ENCODE measurements at regions not wholly inside any gene's neighbourhood (a gene's known extent, or its start where the extent isn't known, plus 50 kb on each side); places are given as distances from the start of the nearest gene placed in this dataset.
"Not testable (repeated sequence)": the region's sequence is repeated elsewhere in the genome, so short reads cannot be mapped to it uniquely, and the experiment has no call there.

DNA sequence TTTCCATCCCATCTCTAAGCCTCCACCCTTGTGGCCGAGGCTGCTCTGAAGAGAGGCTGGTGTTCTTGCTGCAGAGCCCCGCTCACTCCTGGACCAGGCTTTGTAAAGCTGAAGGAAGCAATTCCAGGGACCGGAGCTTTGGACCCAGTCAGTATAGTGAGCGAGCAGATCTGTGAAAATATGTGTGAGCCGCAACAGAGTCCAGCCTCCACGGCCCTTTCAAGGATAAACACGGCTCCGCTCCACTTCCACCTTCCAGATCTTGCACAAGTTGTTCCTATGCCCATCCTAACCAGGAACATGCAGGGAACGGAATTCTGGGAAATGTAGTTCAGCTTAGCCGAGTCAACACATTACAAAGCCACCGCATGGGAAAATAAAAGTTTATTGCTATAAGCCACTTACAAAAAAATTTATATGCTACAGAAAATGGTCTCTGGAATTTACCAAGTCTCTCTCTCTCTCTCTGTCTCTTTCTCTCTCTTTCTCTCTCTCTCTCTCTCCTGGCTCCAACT is 151.7 kb upstream of the ZNF521 start:
- in situ Hi-C loops (cut with HindIII; ENCODE audit: low pct_unique_long_range_greater_than_20kb, low sequenced_read_pairs), result no loop called here
- DNase-seq (ENCODE audit: low read depth, low spot score), result peak; percentile 60

DNA sequence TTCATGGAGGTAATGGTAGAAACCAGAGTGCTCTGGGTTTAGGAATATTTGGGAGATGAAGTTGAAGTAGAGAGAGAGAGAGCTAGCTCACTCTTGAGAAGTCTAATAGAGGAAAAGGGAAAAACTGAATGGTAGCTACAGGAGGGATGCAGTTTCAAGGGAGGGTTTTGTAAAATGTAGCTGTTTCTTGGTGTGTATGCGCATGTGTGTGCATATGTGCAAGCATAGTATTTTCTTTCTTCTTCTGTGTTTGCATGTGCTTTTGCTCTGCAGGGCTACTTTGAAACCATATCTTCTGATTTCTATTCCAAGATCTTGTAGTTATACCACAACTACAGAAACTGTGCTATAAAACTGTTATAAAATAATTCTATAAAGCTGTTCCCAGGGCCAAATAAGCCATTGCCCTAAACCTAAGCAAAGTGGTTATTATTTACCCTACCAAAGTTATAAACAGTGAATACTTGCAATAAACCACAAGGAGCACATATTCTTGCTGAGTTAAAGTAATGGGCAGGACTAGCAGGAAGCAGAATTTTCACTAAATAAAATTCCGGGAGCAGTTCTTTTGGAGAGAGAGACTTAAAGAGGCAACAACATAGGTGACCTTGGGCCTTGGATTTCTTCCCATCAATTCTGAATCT is 145.3 kb upstream of the ZNF521 start:
- no peak for DNase-seq (ENCODE audit: low read depth, low spot score)
- in situ Hi-C loops (cut with HindIII; ENCODE audit: low pct_unique_long_range_greater_than_20kb, low sequenced_read_pairs), result no loop called here

DNA sequence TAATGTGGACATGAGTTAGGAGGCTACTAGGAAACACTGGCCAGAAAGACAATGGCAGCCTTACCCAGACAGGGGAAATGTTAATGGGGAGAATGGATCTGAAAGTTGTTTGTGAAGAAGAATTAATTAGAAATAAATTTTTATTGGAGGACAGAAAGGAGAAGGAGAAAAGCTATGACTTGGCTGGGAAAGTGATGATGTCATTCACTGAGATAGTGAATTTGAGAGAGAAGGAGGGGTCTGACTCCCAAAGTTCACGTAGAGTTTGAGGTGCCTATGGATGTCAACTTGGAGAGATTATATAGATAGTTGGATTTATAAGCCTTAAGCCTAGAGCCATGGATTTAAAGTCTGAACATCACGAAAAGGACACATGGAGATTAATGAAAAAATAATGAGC is 144.6 kb upstream of the ZNF521 start:
- in situ Hi-C loops (cut with HindIII; ENCODE audit: low pct_unique_long_range_greater_than_20kb, low sequenced_read_pairs), result no loop called here
- DNase-seq (ENCODE audit: low read depth, low spot score), result no peak

DNA sequence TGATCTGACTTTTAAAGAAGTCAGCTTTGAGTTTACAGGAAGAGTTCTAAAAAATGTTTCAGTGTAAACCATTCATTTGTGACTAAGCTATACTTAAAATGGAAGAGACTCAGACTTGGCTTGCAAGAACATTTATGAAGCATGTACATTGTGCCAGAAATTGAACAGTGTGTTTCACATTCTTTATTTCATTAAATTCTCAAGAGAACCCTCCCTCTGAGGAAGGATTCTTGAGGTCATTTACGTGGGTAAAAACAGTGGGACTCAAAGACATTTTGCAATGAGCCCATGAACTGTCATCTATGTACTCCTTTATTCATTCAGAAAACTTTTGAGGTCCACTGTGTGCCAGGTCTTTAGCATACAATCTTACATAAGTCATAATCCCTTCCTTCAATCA is 143.6 kb upstream of the ZNF521 start:
- no peak for DNase-seq (ENCODE audit: low read depth, low spot score)
- in situ Hi-C loops (cut with HindIII; ENCODE audit: low pct_unique_long_range_greater_than_20kb, low sequenced_read_pairs), result no loop called here

DNA sequence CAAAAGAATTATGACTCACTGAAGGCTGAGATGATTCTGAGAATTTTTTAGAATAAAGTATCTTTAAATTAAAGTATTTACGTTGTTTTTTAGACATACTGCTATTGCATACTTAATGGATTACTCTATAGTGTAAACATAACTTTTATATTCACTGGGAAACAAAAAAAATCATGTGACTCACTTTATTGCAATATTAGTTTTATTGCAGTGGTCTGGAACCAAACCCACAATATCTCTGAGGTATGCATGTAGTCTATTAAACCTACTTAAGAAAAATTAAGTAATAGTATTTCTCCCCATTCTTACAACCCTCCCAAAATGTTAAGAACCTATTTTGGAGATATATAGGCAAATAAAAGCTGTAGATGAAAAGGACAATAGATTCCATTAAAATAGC is 142.9 kb upstream of the ZNF521 start:
- no peak for DNase-seq (ENCODE audit: low read depth, low spot score)
- in situ Hi-C loops (cut with HindIII; ENCODE audit: low pct_unique_long_range_greater_than_20kb, low sequenced_read_pairs), result no loop called here

DNA sequence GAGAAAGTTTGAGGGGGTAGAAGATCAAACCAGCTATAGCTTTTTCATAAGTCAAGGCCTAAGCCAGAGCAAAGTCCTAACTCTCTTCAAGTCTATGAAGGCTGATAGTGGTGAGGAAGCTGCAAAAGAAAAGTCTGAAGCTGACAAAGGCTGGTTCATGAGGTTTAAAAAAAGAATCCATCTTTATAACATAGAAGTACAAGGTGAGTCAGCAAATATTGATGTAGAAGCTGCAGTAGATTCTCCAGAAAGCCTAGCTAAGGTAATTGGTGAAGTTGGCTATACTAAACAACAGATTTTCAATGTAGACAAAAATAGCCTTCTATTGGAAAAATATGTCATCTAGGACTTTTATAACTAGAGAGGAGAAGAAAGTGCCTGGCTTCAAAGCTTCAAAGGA is 141.4 kb upstream of the ZNF521 start:
- no peak for DNase-seq (ENCODE audit: low read depth, low spot score)
- in situ Hi-C loops (cut with HindIII; ENCODE audit: low pct_unique_long_range_greater_than_20kb, low sequenced_read_pairs), result no loop called here

DNA sequence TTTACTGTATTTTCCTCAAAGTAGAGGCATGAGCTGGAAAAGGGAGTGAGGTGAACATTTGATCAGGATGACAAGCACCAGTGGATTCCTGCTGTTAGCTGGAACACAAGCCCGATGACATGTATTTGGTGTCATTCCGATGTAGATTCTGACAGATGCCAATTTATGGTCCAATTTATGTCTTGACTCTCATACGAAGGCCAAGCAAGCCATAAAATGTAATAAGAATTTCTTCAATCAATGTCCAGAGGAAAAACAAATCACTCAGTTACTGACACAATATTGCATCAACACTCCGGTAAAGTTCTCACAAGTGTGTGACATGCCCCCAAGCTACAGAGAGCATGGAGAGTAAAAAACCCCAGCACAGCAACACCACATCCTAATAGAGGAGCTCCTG is 138.3 kb upstream of the ZNF521 start:
- in situ Hi-C loops (cut with HindIII; ENCODE audit: low pct_unique_long_range_greater_than_20kb, low sequenced_read_pairs), result no loop called here
- DNase-seq (ENCODE audit: low read depth, low spot score), result no peak

DNA sequence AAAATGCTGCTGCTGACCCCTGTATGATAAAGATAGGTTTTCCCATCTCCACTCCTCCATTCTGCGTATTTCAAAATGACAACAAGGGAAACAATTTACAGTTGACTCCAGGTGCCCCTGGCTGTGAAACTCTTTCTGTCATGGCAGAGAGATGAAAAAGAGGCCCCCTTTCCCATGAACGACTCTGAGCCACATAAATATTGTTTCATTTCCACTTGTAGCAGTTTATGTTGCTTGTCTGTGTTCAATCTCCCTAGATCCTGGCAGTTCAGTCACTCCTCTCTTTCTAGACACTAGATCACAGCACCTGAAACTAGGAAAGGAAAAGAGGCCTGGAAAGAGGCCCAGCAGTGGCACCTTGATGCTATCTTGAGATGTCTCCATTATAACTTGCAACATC is 121.0 kb upstream of the ZNF521 start:
- DNase-seq (ENCODE audit: low read depth, low spot score), result no peak
- in situ Hi-C loops (cut with HindIII; ENCODE audit: low pct_unique_long_range_greater_than_20kb, low sequenced_read_pairs), result no loop called here

DNA sequence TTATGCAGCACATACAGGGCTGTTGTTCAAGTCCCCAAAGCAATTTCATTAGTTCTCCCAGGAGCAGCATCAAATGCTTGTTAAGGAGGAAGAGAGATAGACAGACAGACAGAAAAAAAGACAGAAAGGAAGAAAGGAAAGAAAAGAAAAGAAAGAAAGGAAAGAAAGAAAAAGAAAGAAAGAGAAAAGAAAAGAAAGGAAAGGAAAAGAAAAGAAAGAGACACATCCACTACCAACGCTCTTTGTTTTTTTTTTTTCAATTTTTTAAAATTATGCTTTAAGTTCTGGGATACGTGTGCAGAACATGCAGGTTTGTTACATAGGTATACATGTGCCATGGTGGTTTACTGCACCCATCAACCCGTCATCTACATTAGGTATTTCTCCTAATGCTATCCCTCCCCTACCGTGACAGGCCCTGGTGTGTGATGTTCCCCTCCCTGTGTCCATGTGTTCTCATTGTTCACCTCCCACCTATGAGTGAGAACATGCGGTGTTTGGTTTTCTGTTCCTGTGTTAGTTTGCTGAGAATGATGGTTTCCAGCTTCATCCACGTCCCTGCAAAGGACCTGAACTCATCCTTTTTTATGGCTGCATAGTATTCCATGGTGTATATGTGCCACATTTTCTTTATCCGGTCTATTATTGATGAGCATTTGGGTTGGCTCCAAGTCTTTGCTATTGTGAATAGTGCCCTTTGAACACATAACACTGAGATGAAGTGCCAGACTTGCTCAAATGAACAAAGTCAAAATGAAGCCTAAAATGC is 119.0 kb upstream of the ZNF521 start:
- in situ Hi-C loops (cut with HindIII; ENCODE audit: low pct_unique_long_range_greater_than_20kb, low sequenced_read_pairs); DNase-seq (ENCODE audit: low read depth, low spot score): not testable (repeated sequence)

DNA sequence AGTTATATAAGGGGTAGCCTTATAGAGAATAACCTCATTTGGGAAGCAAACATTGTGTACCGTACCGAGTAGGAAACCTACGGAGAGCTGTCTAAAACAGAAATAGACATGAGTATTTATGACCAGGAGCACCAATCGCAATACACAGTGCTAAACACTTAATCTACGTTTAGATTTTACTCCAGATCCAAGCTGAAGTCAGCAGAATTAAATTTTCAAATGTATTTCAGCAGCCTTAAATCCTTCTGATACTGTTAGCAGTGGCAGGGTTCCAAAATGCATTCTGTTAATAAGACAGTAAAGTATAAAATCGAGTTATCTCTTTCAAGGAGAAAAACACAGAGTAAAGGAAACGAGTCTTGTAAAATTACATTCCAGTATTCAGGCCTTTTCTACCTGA is 118.1 kb upstream of the ZNF521 start:
- DNase-seq (ENCODE audit: low read depth, low spot score), result no peak
- in situ Hi-C loops (cut with HindIII; ENCODE audit: low pct_unique_long_range_greater_than_20kb, low sequenced_read_pairs), result no loop called here

DNA sequence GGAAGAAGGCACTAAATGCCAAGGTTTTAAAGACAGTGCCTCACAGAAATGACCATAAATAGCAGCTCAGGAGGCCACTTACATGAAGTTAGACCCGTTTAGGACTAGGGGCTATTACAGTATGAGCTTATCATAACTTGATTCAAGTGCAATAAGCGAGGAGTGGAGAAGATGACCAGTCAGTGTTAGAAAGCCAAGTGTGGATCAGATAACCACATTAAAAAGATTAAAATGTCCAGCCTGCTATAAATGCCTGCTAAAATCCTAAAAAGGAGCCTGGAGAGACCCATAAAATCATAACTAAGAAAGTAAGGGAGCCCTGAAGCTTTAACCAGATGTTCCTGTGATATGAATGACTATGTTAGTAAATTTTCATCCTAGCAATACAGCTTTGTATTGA is 117.5 kb upstream of the ZNF521 start:
- no peak for DNase-seq (ENCODE audit: low read depth, low spot score)
- in situ Hi-C loops (cut with HindIII; ENCODE audit: low pct_unique_long_range_greater_than_20kb, low sequenced_read_pairs), result no loop called here

DNA sequence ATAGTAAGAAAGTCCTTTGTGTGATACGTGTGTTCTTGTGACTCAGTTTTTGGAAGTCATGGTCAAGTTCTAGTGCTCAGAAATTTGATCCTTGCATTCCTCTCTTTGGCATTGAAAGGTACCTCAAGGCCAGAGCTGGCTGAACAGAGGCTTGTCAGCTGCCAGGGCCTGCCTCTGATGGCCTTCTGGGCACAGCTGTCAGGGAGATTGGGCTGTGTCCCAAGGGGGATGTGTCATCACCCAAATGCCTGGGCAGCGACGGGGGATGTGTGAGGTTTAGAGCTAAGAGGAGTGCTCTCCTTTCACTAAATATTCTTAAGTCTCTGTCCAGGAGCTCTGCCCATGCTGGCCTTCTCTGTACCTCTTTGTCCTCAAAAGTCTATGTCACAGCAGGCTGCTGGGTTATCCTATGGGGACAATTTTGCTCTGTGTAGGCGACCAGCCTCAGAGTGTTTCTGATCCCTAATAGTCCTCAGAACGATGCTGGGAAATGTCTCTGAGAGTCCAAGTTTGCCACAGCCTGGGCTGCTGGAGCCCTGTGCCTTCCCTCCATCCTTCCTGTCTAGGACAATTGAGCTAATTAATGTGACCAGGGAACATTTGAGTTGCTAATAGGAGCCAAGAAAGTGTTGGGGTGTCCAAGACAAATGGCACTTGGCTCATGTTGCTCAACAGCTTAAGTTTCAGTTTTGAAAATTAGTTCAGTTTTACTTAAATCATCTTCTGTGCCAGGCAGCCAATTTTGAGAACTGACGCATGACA is 115.4 kb upstream of the ZNF521 start:
- in situ Hi-C loops (cut with HindIII; ENCODE audit: low pct_unique_long_range_greater_than_20kb, low sequenced_read_pairs), result no loop called here
- no peak for DNase-seq (ENCODE audit: low read depth, low spot score)

DNA sequence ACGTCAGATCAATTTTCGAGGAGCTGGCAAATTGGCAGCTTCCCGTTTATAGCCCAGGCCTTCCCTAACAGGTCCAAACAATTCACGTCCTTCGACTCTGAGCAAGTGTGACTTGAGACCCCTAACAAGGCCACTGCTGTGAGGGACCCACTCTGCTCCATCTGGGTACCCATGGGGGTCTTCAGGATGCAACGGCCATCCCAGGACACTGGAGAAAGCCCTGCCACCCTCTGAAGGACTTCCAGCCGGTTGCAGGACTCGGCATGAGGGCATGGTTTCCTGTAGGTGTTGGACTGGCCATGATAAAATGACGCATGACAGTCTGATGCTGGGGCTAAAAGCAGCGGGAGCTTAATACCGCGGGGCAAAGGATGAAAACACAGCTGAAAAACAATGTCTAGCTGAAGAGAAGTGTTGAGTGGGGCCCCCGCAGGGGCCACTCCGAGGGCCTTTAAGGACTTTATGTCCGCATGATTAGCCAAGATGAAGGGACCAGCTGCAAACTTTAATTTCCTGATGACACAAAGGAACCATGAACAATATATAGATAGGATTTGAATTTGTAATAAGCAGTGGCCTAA is 113.3 kb upstream of the ZNF521 start:
- in situ Hi-C loops (cut with HindIII; ENCODE audit: low pct_unique_long_range_greater_than_20kb, low sequenced_read_pairs), result no loop called here
- no peak for DNase-seq (ENCODE audit: low read depth, low spot score)

DNA sequence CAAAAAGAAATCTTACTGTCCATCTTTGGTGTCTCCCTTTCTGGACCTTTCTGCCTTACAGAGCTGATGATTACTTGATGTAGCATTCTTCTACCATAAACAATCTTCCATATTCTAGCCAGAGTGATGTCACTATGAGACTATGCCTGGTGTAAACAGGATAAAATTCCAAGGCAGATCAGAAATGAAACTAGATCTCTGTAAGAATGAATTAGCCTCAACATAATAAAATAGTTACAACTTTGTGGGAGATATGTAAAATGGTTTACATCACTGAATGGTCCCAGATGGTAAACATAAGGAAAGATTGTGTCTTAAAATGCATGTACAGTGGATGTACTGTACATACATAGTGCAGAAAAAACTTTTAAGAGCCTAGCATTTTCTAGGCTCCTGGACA is 112.3 kb upstream of the ZNF521 start:
- in situ Hi-C loops (cut with HindIII; ENCODE audit: low pct_unique_long_range_greater_than_20kb, low sequenced_read_pairs), result no loop called here
- no peak for DNase-seq (ENCODE audit: low read depth, low spot score)

DNA sequence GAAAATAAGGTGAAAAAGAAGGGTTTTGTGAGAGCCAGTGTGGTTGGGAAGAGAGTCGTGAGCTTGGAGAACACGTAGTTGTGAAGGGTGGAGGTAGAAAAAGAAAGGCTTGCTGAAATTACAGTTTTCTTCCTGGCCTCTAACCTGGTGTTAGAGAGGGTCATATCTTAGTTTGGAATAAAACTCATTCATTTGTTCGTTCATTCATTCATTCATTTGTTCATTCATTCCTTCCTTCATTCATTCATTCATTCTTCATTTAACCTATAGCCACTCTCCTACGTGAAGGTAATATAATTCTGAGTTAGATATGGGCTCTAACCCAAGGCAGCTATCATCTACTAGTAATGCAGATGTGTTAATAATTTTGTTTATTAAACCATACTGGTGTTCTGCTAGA is 111.8 kb upstream of the ZNF521 start:
- in situ Hi-C loops (cut with HindIII; ENCODE audit: low pct_unique_long_range_greater_than_20kb, low sequenced_read_pairs), result no loop called here
- no peak for DNase-seq (ENCODE audit: low read depth, low spot score)

DNA sequence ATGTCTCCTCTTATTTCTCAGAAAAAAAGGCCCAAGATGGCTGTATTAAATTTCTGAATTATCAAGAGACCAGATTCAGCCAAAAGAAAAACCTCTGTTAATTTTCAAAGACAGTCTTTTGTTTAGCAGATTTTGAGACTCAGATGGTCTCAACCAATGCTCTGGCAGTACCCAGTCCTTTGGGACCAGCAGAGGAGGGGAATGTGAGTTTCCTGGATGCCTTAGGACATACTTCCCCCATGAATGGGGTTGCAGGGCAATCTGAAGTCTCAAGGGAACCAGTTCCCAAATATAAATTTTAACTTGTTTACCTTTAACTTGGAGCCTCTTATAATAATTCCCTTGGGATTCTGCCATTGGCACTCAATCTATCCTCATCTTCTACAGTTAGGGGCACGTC is 107.8 kb upstream of the ZNF521 start:
- no peak for DNase-seq (ENCODE audit: low read depth, low spot score)
- in situ Hi-C loops (cut with HindIII; ENCODE audit: low pct_unique_long_range_greater_than_20kb, low sequenced_read_pairs), result no loop called here

DNA sequence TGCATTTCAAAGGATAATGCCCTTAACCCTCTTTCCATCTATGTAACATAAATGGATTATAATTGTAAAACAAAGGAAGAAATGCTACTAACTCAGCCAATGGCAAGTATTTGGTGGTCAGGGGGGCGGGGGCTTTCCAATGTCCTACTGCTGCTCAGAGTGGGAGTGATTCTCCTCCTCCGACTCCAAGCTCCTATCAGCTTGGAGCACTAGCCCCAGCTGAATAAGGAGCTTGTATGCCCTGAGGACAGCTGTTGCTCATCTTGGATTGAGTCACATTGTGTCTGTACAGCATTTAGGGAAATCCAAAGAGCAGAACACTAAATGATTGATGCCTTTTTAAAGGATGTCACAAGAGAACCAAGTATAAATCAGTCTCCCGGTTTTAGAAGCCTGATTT is 105.6 kb upstream of the ZNF521 start:
- in situ Hi-C loops (cut with HindIII; ENCODE audit: low pct_unique_long_range_greater_than_20kb, low sequenced_read_pairs), result no loop called here
- peak; percentile 21 for DNase-seq (ENCODE audit: low read depth, low spot score)

DNA sequence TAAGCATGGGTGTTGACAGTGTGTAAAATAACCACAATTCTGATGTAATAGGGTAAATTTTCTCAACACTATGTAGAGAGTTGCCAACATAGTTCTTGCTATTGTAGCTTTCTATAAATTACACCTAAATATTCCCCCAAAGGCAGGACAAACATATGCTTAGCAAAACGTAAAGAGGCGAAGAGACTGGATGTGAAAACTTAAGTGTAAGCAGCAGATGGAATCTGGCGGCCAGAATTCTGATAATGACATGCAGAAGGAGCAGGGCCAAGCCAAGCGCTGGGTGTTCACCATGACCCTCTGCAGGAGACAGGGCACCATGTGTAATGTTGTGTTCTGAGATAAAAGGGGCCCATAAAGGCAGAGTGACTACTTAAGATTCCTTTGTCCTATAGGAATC is 105.2 kb upstream of the ZNF521 start:
- in situ Hi-C loops (cut with HindIII; ENCODE audit: low pct_unique_long_range_greater_than_20kb, low sequenced_read_pairs), result no loop called here
- DNase-seq (ENCODE audit: low read depth, low spot score), result no peak
